Stimulated activated CD4-positive, alpha-beta T cell treated with anti-CD3 and anti-CD28 coated beads, Interleukin-12 subunit alpha, Interleukin-12 subunit beta, amount 100 ng/mL, for 4 hours (primary cell): ENCODE measurements at regions not wholly inside any gene's neighbourhood (a gene's known extent, or its start where the extent isn't known, plus 50 kb on each side); places are given as distances from the start of the nearest gene placed in this dataset.

ENCODE experiments used
- DNase-seq: peaks from one replicate; pipeline ENCODE4 v3.0.0-alpha.2; 2020

GRCh38 chr4:63460075-63460474 lies 949.2 kb downstream of the TECRL start:
- no peak for DNase-seq

GRCh38 chr4:63459329-63459728 lies 949.9 kb downstream of the TECRL start:
- DNase-seq, result no peak

GRCh38 chr4:63458010-63458409 lies 951.2 kb downstream of the TECRL start:
- DNase-seq, result no peak

DNA sequence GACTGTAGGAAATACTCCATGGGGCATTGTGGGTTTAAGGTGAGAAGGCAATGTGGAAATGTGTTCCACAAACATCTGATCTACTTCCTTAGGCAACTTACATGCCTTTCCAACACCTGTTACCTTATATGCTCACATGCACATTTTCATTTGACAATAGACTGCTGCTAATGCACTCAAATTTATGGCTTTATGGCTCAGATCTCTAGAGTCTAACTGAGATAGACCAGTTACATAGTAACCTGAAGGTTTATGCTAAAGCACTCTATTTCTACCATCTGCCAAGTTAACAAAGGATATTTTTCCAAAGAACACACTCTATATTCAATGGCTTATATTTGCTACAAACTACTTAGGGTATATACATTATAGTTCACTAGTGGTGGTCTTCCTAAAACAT lies 969.0 kb downstream of the TECRL start:
- no peak for DNase-seq

DNA sequence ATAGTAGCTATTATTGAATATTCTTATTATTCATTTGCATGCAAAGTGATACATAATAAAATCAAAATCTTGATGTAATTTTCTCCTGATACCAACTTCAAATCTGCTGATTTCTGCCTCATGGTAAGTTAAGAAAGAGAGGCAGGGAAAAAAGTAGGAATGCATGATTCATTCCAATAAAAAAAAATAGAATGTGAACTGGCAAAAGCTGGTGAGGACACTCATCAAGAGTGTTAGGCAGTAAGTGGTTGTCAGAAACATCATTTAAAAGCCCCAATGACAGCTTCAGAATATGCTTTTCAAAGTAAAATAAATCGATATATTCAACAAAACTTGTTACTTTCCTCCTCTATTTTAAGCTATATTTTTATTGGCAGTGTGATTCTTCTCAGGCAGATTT lies 979.1 kb downstream of the TECRL start:
- DNase-seq, result no peak

- no peak for DNase-seq
Observed at GRCh38 chr4:63396269-63396668, 1013.0 kb downstream of the TECRL start.

- DNase-seq, result no peak
Observed at GRCh38 chr4:63393544-63393943, 1015.7 kb downstream of the TECRL start.

DNA sequence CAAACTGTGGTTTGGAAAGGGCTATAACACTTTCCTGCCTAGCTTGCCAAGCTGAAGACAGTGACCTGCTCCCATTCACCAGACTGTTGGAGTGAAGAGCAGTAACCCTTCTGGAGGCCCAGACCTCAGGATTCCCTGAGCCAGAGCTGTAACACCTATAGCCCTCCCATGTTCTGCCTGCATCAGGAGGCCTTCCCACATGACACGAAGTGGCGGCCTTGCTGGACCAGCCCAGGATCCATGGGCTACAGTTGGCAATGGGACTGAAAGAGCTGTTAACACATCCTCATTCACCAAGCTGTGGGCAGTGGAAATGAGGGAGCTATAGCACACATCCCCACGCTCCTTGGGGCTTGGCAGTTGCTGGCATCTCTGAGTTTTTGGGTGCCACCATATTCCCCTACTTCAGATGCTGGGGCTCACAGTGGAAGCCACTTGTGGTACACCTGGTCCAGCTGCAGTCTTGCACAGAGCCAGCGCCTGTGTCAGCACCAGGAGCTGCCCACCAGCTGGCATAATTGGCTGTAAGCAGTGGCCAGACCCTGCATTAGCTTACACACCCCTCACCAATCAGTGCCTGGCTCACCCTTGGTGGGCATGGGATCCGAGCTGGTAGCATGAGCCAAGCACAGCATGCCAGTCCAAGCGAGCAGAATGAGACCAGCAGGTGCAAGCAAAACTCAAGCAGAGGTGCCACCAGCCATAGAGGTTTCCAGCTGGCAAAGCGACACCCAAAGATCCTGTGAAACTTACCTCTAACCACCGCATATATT lies 1029.3 kb downstream of the TECRL start:
- DNase-seq, result no peak

DNA sequence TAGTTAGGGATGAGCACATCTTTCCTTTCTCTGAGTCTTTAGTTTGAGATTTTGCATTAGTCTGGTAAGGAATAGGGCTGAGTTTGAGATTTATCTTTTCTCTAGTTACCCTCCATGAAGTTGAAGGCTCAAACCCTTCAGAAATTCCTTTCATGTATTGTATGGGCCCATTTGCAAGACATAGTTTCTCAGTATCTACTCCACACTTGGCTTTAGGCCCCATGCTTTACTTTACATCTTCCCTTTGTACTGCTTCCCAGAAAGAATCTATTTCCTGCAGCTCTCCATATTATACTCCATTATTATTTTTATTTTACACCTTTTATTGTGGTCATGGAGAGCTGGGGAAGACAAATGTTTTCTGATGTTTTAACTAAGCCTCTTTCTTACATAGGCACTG lies 1038.2 kb downstream of the TECRL start:
- no peak for DNase-seq

- DNase-seq, result no peak
Observed at GRCh38 chr4:63361628-63362027, 1047.6 kb downstream of the TECRL start.

DNA sequence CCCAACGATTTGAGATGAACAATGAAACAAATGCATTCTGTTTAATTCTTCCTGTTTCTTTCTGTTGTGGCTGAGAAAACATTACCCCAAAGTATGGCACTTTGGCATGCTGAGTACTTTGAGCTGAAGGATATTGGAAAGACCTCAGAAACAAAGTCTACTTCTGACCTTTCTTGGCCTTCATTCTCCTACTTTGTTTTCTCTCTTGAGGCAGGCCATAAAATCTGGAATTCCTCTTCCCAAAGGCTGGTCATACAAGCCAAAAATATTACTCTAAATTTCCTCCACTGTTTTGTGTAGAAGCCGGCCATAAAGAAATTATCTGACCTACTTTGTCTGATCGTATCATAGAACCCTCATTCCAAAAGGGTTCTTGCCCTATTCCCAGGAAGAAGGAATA lies 1048.2 kb downstream of the TECRL start:
- no peak for DNase-seq

DNA sequence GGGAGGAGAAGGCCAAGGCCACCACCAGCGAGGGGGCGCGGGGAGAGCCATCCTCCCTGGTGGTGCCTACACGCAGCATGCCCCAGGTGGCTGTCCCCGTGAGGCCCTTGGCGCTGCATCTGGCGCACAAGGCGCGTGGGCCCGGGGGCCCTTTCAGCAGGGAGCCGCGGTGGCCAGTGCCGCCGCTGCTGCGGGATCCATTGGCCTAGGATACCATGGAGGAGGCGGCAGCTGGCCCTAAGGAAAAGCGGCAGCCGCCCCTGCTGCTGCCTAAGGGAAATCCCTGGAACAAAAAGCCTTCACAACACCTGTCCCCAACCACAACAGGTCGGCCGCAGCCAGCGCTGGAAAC lies 1059.6 kb downstream of the TECRL start:
- DNase-seq, result no peak

- no peak for DNase-seq
Observed at GRCh38 chr4:63348735-63349673, 1060.2 kb downstream of the TECRL start.

DNA sequence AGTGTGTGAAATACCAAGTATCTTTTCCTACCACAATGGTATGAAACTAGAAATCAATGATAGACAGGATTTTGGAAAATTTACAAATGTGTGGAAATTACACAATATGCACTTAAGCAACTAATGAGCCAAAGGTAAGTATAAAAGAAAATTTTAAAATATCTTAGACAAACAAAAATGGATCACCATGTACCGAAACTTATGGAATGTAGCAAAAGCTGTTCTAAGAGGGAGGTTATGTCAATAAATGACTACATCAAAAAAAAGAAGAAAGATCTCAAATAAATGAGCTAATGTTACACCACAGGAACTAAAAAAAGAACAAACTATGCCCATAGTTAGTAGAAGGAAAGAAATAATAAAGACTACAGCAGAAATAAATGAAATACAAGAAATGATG lies 1084.1 kb downstream of the TECRL start:
- no peak for DNase-seq

DNA sequence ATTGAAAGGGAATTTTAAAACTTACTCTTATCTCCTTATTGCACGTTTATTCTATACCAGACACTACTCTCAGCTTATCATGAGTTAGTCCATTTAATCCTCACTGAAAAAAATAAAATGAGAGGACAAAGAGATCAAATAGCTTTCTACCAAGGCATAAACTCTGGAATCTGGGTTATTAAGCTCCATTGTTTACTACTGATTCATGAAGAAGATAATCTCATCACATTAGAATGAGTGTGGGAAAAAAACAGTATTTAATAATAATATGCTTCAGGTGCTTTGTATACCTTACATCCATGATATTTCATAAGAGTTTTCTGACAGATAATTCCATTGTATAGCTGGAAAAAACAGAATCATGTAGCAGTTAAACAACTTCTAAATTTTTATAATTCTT lies 1092.6 kb downstream of the TECRL start:
- DNase-seq, result no peak

DNA sequence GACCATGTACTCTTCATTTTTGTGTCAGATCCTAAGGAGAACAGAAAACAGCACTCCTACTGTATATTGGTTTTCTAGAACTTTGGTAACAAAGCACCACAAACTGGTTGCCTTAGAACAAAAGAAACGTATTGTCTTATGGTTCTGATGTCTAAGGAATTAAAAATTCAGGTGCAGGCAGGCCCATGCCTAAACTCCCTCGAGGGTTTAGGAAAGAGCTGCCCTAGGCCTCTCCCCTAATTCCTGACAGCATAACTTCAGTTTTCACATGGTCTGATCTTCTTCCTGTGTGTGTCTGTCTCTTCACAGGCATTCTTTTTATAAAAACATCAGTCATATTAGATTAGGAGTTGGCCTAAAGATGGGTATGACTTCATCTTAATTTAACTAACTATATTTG lies 1093.6 kb downstream of the TECRL start:
- no peak for DNase-seq

- DNase-seq, result no peak
Observed at GRCh38 chr4:63308697-63309096, 1100.6 kb downstream of the TECRL start.

GRCh38 chr4:63302792-63303191 lies 1106.5 kb downstream of the TECRL start:
- DNase-seq, result no peak

GRCh38 chr4:63302078-63302477 lies 1107.2 kb downstream of the TECRL start:
- no peak for DNase-seq

DNA sequence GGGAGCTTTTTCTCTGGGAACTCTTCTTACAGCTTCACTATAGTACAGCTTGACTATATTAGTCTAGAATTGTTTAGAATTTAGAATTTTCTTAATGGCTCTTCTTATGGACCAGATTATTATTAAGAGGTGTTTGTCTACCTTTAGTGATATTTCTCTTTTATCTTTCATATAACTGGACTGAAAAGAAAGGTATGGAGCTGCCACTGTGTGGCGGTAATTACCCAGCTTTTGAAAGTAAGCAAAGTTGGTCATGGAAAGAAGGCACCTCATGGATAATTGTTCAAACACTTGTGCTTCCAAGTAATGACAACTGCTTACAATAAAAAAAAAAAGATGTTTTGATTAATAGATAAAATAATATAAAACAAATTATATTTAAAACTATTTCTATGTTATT lies 1112.5 kb downstream of the TECRL start:
- DNase-seq, result no peak

DNA sequence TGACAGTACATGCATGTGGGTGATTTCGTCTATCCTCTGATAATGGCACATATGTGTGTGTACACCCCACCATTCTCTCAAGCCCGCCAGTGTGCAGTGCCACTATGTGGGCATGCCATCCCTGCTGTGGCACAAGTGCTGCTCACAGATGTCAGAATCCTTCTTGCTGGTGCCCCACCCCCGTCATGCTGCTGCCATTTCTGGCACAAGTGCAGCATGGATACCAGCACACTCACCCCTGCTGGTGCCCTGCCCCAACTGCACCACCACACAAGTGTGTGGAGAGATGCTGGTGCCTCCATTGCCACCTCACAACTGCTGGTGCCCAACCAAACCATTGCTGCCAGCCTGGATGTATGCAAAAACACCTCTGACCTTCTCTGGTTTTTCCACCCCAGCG lies 1133.8 kb downstream of the TECRL start:
- no peak for DNase-seq

DNA sequence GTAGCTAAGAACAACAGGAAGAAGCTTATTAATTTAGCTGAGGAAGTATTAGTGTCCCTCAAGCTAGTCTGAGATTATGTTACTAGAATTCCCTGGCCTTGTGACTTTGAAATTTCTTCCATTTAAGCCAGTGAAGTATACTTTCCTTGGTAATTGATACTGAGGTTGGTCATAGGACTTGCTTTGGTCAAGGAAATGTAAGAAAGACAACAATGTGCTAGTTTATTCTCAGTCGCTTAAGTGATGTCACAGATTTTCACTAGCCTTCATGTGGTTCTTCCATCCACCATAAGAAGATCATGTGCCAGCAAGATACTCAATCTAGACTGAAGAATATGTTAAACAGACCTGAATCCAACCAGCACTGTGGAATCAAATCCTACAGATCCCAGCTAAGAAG lies 1140.1 kb downstream of the TECRL start:
- no peak for DNase-seq

DNA sequence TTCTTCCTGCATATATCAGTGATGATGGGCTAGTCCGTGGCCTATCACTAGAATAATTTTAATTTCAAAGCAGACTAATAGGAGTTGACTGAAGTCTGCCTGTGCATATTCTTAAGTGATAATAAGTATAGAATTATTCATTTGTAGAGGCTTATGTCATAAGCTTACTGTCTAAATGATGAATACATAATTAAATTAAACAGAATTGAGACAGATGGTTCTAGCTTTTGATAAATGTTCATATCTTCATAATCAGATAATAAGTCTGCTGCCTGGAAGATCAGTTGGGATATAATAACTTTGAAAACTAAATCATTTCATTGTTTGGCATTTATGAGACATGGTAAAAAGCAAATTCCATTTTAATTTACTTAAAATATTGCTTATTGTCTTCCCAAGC lies 1175.6 kb downstream of the TECRL start:
- DNase-seq, result no peak

DNA sequence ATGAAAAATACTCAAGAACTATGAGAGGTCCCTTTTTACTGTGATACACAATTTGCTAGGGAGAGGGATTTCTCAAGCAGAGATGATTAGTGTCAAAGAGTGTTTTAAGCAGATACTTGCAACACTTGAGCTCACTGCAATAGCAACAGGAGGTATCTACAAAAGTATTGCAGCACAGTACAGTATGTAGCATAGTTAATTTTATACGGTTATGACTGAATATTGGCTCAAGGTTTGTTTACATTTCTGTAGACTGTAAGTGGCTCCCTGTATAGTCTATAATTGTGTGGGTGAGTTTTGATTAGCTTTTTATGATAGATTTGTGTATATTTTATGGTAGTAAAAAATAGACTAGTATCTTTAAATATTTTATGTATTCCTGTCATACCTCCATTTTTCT lies 1177.2 kb downstream of the TECRL start:
- no peak for DNase-seq
